CD4-positive, alpha-beta memory T cell (primary cell): ENCODE measurements at regions not wholly inside any gene's neighbourhood (a gene's known extent, or its start where the extent isn't known, plus 50 kb on each side); places are given as distances from the start of the nearest gene placed in this dataset.

Experiments used
- CTCF ChIA-PET: fragments of 350-600 bp; sonication (Branson Sonifier 250); formaldehyde crosslinking; loops from one replicate; lab custom pipeline; 2021; ENCODE audit warnings: inconsistent platforms; ENCODE audit not compliant: partially characterized antibody; lab: Charles Lee
- POLR2A ChIA-PET: fragments of 350-600 bp; sonication (Branson Sonifier 250); formaldehyde crosslinking; loops from one replicate; lab custom pipeline; 2021; ENCODE audit not compliant: partially characterized antibody; lab: Charles Lee
- DNase-seq, 5 donors: peaks; one replicate each; pipeline versions ENCODE4 v3.0.0 to v3.0.0-alpha.2; 2020 to 2022; ENCODE audit warnings: mixed read lengths in 1 of 5
- H3K27ac ChIP-seq: one replicate; pipeline ENCODE4 v1.7.0; 2013; ENCODE audit warnings: low read depth, low read length
- H3K27me3 ChIP-seq: 2 replicates; pipeline ENCODE4 v1.7.0; 2013; ENCODE audit warnings: mild to moderate bottlenecking, low read length, moderate library complexity; ENCODE audit not compliant: insufficient read depth
- H3K36me3 ChIP-seq: 2 replicates; pipeline ENCODE4 v1.7.0; 2013; ENCODE audit warnings: mild to moderate bottlenecking, low read length, moderate library complexity; ENCODE audit not compliant: insufficient read depth
- H3K4me1 ChIP-seq: 2 replicates; pipeline ENCODE4 v1.7.0; 2013; ENCODE audit warnings: mild to moderate bottlenecking, low read length, moderate library complexity; ENCODE audit not compliant: insufficient read depth
- H3K4me3 ChIP-seq, 2 donors: one replicate each; pipeline ENCODE4 v1.7.0; 2013; ENCODE audit warnings: low read length in 2 of 2, mild to moderate bottlenecking in 1 of 2
- H3K9me3 ChIP-seq, 2 donors: one replicate each; pipeline ENCODE4 v1.7.0; 2013; ENCODE audit warnings: low read length in 2 of 2, control low read depth in 1 of 2; ENCODE audit not compliant: control insufficient read depth in 1 of 2
- H3K27ac Mint-ChIP-seq, 7 donors: one replicate each; pipeline ENCODE4 v1.8.0; 2020 to 2021; ENCODE audit warnings: mixed read lengths in 7 of 7, mild to moderate bottlenecking in 6 of 7, inconsistent platforms in 3 of 7, moderate library complexity in 3 of 7
- H3K27me3 Mint-ChIP-seq, 2 donors: one replicate each; pipeline ENCODE4 v1.8.0; 2020 to 2021; ENCODE audit warnings: mixed read lengths in 2 of 2
- H3K36me3 Mint-ChIP-seq, 2 donors: one replicate each; pipeline ENCODE4 v1.8.0; 2020 to 2021; ENCODE audit warnings: mixed read lengths in 2 of 2, inconsistent platforms in 1 of 2, mild to moderate bottlenecking in 1 of 2
- H3K4me1 Mint-ChIP-seq, 4 donors: one replicate each; pipeline ENCODE4 v1.8.0; 2020 to 2021; ENCODE audit warnings: mixed read lengths in 4 of 4, mild to moderate bottlenecking in 1 of 4
- H3K4me3 Mint-ChIP-seq, 8 donors: one replicate each; pipeline ENCODE4 v1.8.0; 2020 to 2021; ENCODE audit warnings: mixed read lengths in 8 of 8, mild to moderate bottlenecking in 7 of 8, moderate library complexity in 6 of 8, inconsistent platforms in 3 of 8
- H3K9me3 Mint-ChIP-seq, 8 donors: one replicate each; pipeline ENCODE4 v1.8.0; 2020 to 2021; ENCODE audit warnings: mixed read lengths in 8 of 8, mild to moderate bottlenecking in 5 of 8, inconsistent platforms in 3 of 8, moderate library complexity in 1 of 8
- intact Hi-C: fragments of 100-400 bp; cut with micrococcal nuclease; formaldehyde crosslinking; loops from one replicate; pipeline ENCODE4 v1.15.1; 2023

DNA sequence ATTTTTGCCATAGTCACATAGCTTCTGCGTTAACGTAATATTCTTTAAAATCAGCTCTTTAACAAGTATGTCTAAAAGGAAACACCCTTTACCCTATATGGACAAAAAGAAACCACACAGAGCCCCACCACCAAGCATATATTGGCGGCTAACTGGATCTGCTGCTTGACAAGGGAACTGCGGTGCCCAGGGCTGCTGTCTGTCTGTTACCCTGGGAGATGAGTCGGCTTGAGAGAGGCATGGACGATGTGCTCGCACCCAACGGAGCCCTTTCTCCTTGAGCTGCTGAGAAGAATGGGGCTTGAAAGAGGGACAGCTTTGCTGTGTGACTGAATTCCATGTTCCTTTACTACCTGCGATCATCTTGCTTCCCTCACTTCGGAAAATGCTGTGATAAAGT is 158.6 kb upstream of the SHB start:
- H3K27ac Mint-ChIP-seq = no peak overlapping the region
- CTCF ChIA-PET = interaction anchor here (1.4 kb wide), 1 partner anchor 11 kb away, joined by 4 read pairs; no protein-coding TSS in a partner anchor
- H3K36me3 Mint-ChIP-seq = no peaks in the 10 kb centered on the region
- peaks cover 0 to 1% (median 0%) of the 10 kb centered on the region in 8 donors for H3K9me3 Mint-ChIP-seq
- DNase-seq = peak in 2 of 5 donors; percentile 12 to 15
- H3K36me3 ChIP-seq = no peaks in the 10 kb centered on the region
- H3K27me3 Mint-ChIP-seq = peaks cover 19 to 21% of the 10 kb centered on the region in 2 donors
- H3K9me3 ChIP-seq = no peaks in the 10 kb centered on the region
- POLR2A ChIA-PET = no interaction called here
- H3K4me3 ChIP-seq = no peak overlapping the region
- H3K4me1 ChIP-seq = peaks cover 11% of the 10 kb centered on the region
- peaks cover 9 to 20% (median 13%) of the 10 kb centered on the region in 4 donors for H3K4me1 Mint-ChIP-seq
- intact Hi-C loops = no loop called here
- H3K27me3 ChIP-seq = no peaks in the 10 kb centered on the region
- H3K4me3 Mint-ChIP-seq = peak overlapping the region; percentile 61 to 89 (median 76)
- no peak overlapping the region for H3K27ac ChIP-seq

DNA sequence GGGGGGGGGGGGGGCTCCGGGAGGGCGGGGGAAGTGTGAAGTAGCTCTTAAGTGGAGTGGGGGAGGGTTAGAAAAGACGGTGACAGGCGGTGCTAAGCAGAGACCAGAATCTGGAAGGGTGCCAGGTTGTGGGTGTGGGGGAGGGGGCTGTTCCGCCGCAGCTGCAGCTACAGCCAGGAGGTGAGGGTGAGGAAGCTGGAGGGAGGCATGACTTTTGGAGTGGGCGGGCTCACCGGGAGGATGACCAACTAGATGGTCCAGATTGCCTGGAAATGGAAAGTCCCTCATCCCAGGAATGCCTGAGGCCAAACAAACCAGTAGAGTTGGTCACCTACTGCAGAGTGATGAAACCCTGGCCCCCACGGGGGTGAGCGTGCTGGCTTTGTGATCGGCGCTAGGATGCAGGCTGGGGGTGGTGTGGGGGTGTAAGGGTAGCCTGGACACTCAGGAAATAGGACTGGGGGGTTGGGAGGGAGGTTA is 158.1 kb upstream of the SHB start:
- no peak overlapping the region for H3K27ac ChIP-seq
- H3K27me3 Mint-ChIP-seq = peaks cover 16 to 21% of the 10 kb centered on the region in 2 donors
- H3K4me1 Mint-ChIP-seq = peaks cover 9 to 20% (median 13%) of the 10 kb centered on the region in 4 donors
- peak; percentile 43 to 63 (median 53) for DNase-seq
- ChIA-PET CTCF (no interaction called here), POLR2A (no interaction called here)
- peaks cover 11% of the 10 kb centered on the region for H3K4me1 ChIP-seq
- H3K27me3 ChIP-seq = no peaks in the 10 kb centered on the region
- H3K36me3 ChIP-seq = no peaks in the 10 kb centered on the region
- no peaks in the 10 kb centered on the region for H3K36me3 Mint-ChIP-seq
- H3K4me3 Mint-ChIP-seq = peak overlapping the region; percentile 61 to 89 (median 76)
- intact Hi-C loops = no loop called here
- peak overlapping the region in 2 of 7 donors; percentile 55 to 81 for H3K27ac Mint-ChIP-seq
- H3K4me3 ChIP-seq = no peak overlapping the region
- peaks cover 0 to 2% (median 0%) of the 10 kb centered on the region in 8 donors for H3K9me3 Mint-ChIP-seq
- H3K9me3 ChIP-seq = no peaks in the 10 kb centered on the region

DNA sequence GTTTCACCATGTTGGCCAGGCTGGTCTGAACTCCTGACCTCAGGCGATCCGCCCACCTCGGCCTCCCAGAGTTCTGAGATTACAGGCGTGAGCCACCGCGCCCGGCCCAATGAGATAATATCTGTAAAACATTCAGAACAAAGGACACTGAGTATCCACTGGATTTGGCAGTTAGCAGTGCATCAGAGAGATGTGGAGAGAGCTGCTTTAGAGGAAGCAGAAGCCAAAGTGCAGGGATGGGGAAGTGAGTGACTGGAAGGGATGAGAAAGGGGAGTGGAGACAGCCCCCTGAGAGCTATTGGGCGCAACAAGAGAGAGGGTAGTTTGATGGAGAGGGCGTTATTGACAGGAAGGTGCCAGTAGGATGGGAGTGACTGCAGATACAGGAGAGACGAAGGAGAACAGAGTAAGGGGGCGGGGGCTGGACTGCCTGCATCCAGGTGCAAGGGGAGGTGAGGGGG is 157.5 kb upstream of the SHB start:
- H3K4me3 ChIP-seq = no peak overlapping the region
- no peaks in the 10 kb centered on the region for H3K36me3 ChIP-seq
- Mint-ChIP-seq H3K27ac (peak overlapping the region in 4 of 7 donors; percentile 19 to 80 (median 56)), H3K9me3 (peaks cover 0 to 5% (median 0%) of the 10 kb centered on the region in 8 donors), H3K4me1 (peaks cover 9 to 20% (median 13%) of the 10 kb centered on the region in 4 donors), H3K27me3 (peaks cover 17 to 18% of the 10 kb centered on the region in 2 donors), H3K36me3 (no peaks in the 10 kb centered on the region), H3K4me3 (peak overlapping the region; percentile 44 to 87 (median 74))
- POLR2A ChIA-PET = no interaction called here
- CTCF ChIA-PET = no interaction called here
- no peak for DNase-seq
- no peak overlapping the region for H3K27ac ChIP-seq
- H3K27me3 ChIP-seq = no peaks in the 10 kb centered on the region
- peaks cover 11% of the 10 kb centered on the region for H3K4me1 ChIP-seq
- intact Hi-C loops = no loop called here
- no peaks in the 10 kb centered on the region for H3K9me3 ChIP-seq

DNA sequence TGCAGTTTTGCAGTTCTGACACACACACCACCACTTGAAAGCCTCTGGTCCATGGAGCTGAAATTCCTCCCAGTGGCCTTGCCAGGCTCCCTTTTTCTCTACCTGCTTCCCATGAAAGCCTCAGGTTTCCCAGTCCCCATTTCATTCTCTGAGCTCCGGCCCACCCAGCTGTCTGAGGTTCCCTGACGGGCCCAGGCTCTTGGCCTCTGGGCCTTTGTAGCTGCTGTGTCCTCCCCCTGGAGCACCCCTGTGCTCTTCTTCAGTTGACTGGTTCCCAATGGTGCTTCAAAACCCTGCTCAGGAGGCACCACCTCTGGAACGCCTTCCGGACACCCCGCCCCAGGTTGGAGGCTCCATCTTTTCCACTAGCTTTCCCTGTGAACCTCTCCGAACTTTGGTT is 155.9 kb upstream of the SHB start:
- no peak overlapping the region for H3K27ac Mint-ChIP-seq
- peaks cover 13 to 17% of the 10 kb centered on the region in 2 donors for H3K27me3 Mint-ChIP-seq
- H3K9me3 ChIP-seq = no peaks in the 10 kb centered on the region
- POLR2A ChIA-PET = no interaction called here
- H3K36me3 Mint-ChIP-seq = no peaks in the 10 kb centered on the region
- H3K4me3 ChIP-seq = no peak overlapping the region
- H3K9me3 Mint-ChIP-seq = peaks cover 0 to 5% (median 0%) of the 10 kb centered on the region in 8 donors
- intact Hi-C loops = no loop called here
- H3K4me3 Mint-ChIP-seq = no peak overlapping the region
- DNase-seq = no peak
- H3K27ac ChIP-seq = no peak overlapping the region
- H3K4me1 Mint-ChIP-seq = peaks cover 9 to 20% (median 13%) of the 10 kb centered on the region in 4 donors
- no peaks in the 10 kb centered on the region for H3K27me3 ChIP-seq
- CTCF ChIA-PET = no interaction called here
- no peaks in the 10 kb centered on the region for H3K36me3 ChIP-seq
- H3K4me1 ChIP-seq = peaks cover 11% of the 10 kb centered on the region

DNA sequence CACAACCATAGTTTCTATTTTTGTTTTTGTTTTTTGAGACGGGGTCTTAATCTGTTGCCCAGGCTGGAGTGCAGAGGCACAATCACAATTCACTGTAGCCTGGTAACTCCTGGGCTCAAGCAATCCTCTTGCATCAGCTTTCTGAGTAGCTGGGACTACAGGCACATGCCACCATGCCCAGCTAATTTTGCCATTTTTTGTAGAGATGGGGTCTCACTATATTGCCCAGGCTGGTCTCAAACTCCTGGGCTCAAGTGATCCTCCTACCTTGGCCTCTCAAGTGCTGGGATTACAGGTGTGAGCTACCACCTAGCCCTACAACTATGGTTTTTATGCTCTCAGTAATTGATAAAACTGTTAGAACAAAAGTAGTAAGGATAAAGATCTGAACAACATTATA is 147.5 kb upstream of the SHB start:
- H3K4me3 Mint-ChIP-seq = no peak overlapping the region
- H3K4me1 ChIP-seq = no peaks in the 10 kb centered on the region
- intact Hi-C loops = no loop called here
- CTCF ChIA-PET = interaction anchor here (0.5 to 1.4 kb wide), 2 partner anchors 12 to 37 kb away, joined by 3 to 4 read pairs; no protein-coding TSS in a partner anchor
- no peaks in the 10 kb centered on the region for H3K4me1 Mint-ChIP-seq
- H3K36me3 Mint-ChIP-seq = no peaks in the 10 kb centered on the region
- no peak overlapping the region for H3K4me3 ChIP-seq
- peaks cover 9% of the 10 kb centered on the region in 2 donors for H3K27me3 Mint-ChIP-seq
- peaks cover 0 to 2% (median 0%) of the 10 kb centered on the region in 8 donors for H3K9me3 Mint-ChIP-seq
- no peak overlapping the region for H3K27ac ChIP-seq
- H3K36me3 ChIP-seq = no peaks in the 10 kb centered on the region
- no peaks in the 10 kb centered on the region for H3K9me3 ChIP-seq
- DNase-seq = no peak
- POLR2A ChIA-PET = no interaction called here
- no peaks in the 10 kb centered on the region for H3K27me3 ChIP-seq
- no peak overlapping the region for H3K27ac Mint-ChIP-seq

DNA sequence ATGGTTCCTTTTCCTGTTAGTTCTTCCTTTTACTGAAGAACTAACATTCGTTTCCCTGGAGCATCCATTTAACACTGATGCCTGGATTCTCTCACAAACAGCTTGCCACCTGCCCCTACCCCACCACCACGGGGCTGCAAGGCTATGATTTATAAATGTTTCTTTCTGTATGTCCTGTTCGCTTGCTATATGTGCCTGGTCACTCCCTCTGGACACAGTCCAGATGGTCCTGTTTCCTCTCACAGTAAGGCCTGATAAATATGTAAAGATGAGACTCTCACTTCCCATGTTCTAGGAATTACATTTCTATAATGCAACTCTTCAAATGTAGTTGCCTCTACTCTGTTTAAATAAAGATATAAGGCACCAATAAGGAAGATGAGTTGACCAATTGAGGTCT is 146.4 kb upstream of the SHB start:
- no peak overlapping the region for H3K27ac Mint-ChIP-seq
- ChIA-PET POLR2A (no interaction called here), CTCF (no interaction called here)
- DNase-seq = no peak
- peaks cover 9% of the 10 kb centered on the region in 2 donors for H3K27me3 Mint-ChIP-seq
- peaks cover 0 to 2% (median 0%) of the 10 kb centered on the region in 8 donors for H3K9me3 Mint-ChIP-seq
- Histone ChIP-seq H3K9me3 (no peaks in the 10 kb centered on the region), H3K36me3 (no peaks in the 10 kb centered on the region), H3K27me3 (no peaks in the 10 kb centered on the region), H3K27ac (no peak overlapping the region), H3K4me3 (no peak overlapping the region), H3K4me1 (no peaks in the 10 kb centered on the region)
- no peaks in the 10 kb centered on the region for H3K36me3 Mint-ChIP-seq
- no peaks in the 10 kb centered on the region for H3K4me1 Mint-ChIP-seq
- no peak overlapping the region for H3K4me3 Mint-ChIP-seq
- intact Hi-C loops = no loop called here

DNA sequence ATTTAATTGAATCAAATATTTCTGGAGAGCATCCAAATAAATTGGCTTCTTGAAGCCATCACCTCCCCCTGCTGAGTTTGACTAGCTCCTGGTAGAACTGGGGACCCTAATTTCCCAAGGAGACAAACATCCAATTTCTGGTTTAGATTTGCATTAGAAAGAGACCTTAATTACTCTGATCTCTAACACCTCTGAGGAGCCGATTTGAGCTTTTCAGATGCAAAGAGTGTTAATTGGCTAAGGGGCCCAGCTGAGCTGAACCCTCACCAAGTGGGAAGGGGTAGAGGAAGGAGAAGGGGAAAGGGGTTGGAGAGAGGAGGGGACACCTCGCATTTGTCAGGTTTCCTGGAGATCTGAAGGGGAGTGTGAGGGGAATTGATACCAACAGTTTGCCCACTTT is 145.4 kb upstream of the SHB start:
- ChIA-PET CTCF (no interaction called here), POLR2A (no interaction called here)
- Histone ChIP-seq H3K27ac (no peak overlapping the region), H3K4me1 (no peaks in the 10 kb centered on the region), H3K36me3 (no peaks in the 10 kb centered on the region), H3K4me3 (no peak overlapping the region), H3K9me3 (no peaks in the 10 kb centered on the region), H3K27me3 (no peaks in the 10 kb centered on the region)
- Mint-ChIP-seq H3K4me1 (no peaks in the 10 kb centered on the region), H3K36me3 (no peaks in the 10 kb centered on the region), H3K27ac (no peak overlapping the region), H3K27me3 (peaks cover 9 to 10% of the 10 kb centered on the region in 2 donors), H3K9me3 (peaks cover 0 to 2% (median 0%) of the 10 kb centered on the region in 8 donors), H3K4me3 (no peak overlapping the region)
- intact Hi-C loops = no loop called here
- DNase-seq = no peak
